Activated T-helper 17 cell treated with anti-CD3 and anti-CD28 coated beads, Interleukin-2, amount 50 U/mL, for 72 hours (primary cell): ENCODE measurements at regions not wholly inside any gene's neighbourhood (a gene's known extent, or its start where the extent isn't known, plus 50 kb on each side); places are given as distances from the start of the nearest gene placed in this dataset.

Experiments
- ATAC-seq: fragments of 150-1000 bp; cut with Tn5 transposase; replicated peaks from 2 replicates; pipeline ENCODE4 v1.10.0; 2021; ENCODE audit warnings: mild to moderate bottlenecking, moderate library complexity
- H3K27ac Mint-ChIP-seq: one replicate; pipeline ENCODE4 v1.8.0; 2022; ENCODE audit warnings: mixed read lengths
- H3K27me3 Mint-ChIP-seq: one replicate; pipeline ENCODE4 v1.8.0; 2022; ENCODE audit warnings: mixed read lengths
- H3K36me3 Mint-ChIP-seq: one replicate; pipeline ENCODE4 v1.8.0; 2022; ENCODE audit warnings: low read depth, mild to moderate bottlenecking, mixed read lengths
- H3K4me1 Mint-ChIP-seq: one replicate; pipeline ENCODE4 v1.8.0; 2022; ENCODE audit warnings: mixed read lengths
- H3K4me3 Mint-ChIP-seq: one replicate; pipeline ENCODE4 v1.8.0; 2022; ENCODE audit warnings: mild to moderate bottlenecking, mixed read lengths
- H3K9me3 Mint-ChIP-seq: one replicate; pipeline ENCODE4 v1.8.0; 2022; ENCODE audit warnings: mixed read lengths

GRCh38 chr1:221085701-221086375, 206.6 kb downstream of the HLX start:
- H3K27me3 Mint-ChIP-seq, result peaks cover 4% of the 10 kb centered on the region
- no peaks in the 10 kb centered on the region for H3K36me3 Mint-ChIP-seq
- ATAC-seq, result no peak
- H3K27ac Mint-ChIP-seq, result no peak overlapping the region
- no peak overlapping the region for H3K4me3 Mint-ChIP-seq
- H3K9me3 Mint-ChIP-seq, result no peaks in the 10 kb centered on the region
- H3K4me1 Mint-ChIP-seq, result no peaks in the 10 kb centered on the region

- no peaks in the 10 kb centered on the region for H3K36me3 Mint-ChIP-seq
- no peak overlapping the region for H3K4me3 Mint-ChIP-seq
- H3K4me1 Mint-ChIP-seq, result no peaks in the 10 kb centered on the region
- H3K27me3 Mint-ChIP-seq, result peaks cover 4% of the 10 kb centered on the region
- H3K27ac Mint-ChIP-seq, result no peak overlapping the region
- no peak for ATAC-seq
- no peaks in the 10 kb centered on the region for H3K9me3 Mint-ChIP-seq
Observed at GRCh38 chr1:221087919-221088318, 208.7 kb downstream of the HLX start.

GRCh38 chr1:221089273-221089672, 210.0 kb downstream of the HLX start:
- Mint-ChIP-seq H3K4me3 (no peak overlapping the region), H3K36me3 (no peaks in the 10 kb centered on the region), H3K27me3 (peaks cover 1% of the 10 kb centered on the region), H3K4me1 (no peaks in the 10 kb centered on the region), H3K27ac (no peak overlapping the region), H3K9me3 (no peaks in the 10 kb centered on the region)
- no peak for ATAC-seq

- H3K9me3 Mint-ChIP-seq, result no peaks in the 10 kb centered on the region
- H3K36me3 Mint-ChIP-seq, result no peaks in the 10 kb centered on the region
- H3K27ac Mint-ChIP-seq, result no peak overlapping the region
- no peak overlapping the region for H3K4me3 Mint-ChIP-seq
- H3K27me3 Mint-ChIP-seq, result peaks cover 3% of the 10 kb centered on the region
- no peaks in the 10 kb centered on the region for H3K4me1 Mint-ChIP-seq
- no peak for ATAC-seq
Observed at GRCh38 chr1:221089803-221090202, 210.6 kb downstream of the HLX start.

GRCh38 chr1:221093903-221094791, 214.9 kb downstream of the HLX start:
- Mint-ChIP-seq H3K36me3 (no peaks in the 10 kb centered on the region), H3K4me3 (no peak overlapping the region), H3K9me3 (no peaks in the 10 kb centered on the region), H3K27me3 (peaks cover 6% of the 10 kb centered on the region), H3K4me1 (no peaks in the 10 kb centered on the region), H3K27ac (no peak overlapping the region)
- ATAC-seq, result no peak

- no peak for ATAC-seq
- H3K4me3 Mint-ChIP-seq, result no peak overlapping the region
- no peaks in the 10 kb centered on the region for H3K4me1 Mint-ChIP-seq
- no peak overlapping the region for H3K27ac Mint-ChIP-seq
- H3K9me3 Mint-ChIP-seq, result peaks cover 3% of the 10 kb centered on the region
- no peaks in the 10 kb centered on the region for H3K36me3 Mint-ChIP-seq
- H3K27me3 Mint-ChIP-seq, result peaks cover 6% of the 10 kb centered on the region
Observed at GRCh38 chr1:221097479-221098281, 218.4 kb downstream of the HLX start.

GRCh38 chr1:221098471-221099405, 219.5 kb downstream of the HLX start:
- no peak overlapping the region for H3K4me3 Mint-ChIP-seq
- no peak for ATAC-seq
- H3K9me3 Mint-ChIP-seq, result peaks cover 5% of the 10 kb centered on the region
- no peaks in the 10 kb centered on the region for H3K36me3 Mint-ChIP-seq
- no peaks in the 10 kb centered on the region for H3K4me1 Mint-ChIP-seq
- no peak overlapping the region for H3K27ac Mint-ChIP-seq
- peaks cover 6% of the 10 kb centered on the region for H3K27me3 Mint-ChIP-seq

- no peak for ATAC-seq
- Mint-ChIP-seq H3K9me3 (peaks cover 7% of the 10 kb centered on the region), H3K27me3 (peaks cover 3% of the 10 kb centered on the region), H3K27ac (no peak overlapping the region), H3K4me1 (no peaks in the 10 kb centered on the region), H3K4me3 (no peak overlapping the region), H3K36me3 (no peaks in the 10 kb centered on the region)
Observed at GRCh38 chr1:221099747-221100595, 220.7 kb downstream of the HLX start.

GRCh38 chr1:221100611-221101010, 221.4 kb downstream of the HLX start:
- Mint-ChIP-seq H3K9me3 (peaks cover 7% of the 10 kb centered on the region), H3K4me3 (no peak overlapping the region), H3K27me3 (peaks cover 3% of the 10 kb centered on the region), H3K27ac (no peak overlapping the region), H3K36me3 (no peaks in the 10 kb centered on the region), H3K4me1 (no peaks in the 10 kb centered on the region)
- no peak for ATAC-seq

GRCh38 chr1:221101807-221102605, 222.8 kb downstream of the HLX start:
- peaks cover 3% of the 10 kb centered on the region for H3K27me3 Mint-ChIP-seq
- no peak for ATAC-seq
- no peak overlapping the region for H3K27ac Mint-ChIP-seq
- peaks cover 7% of the 10 kb centered on the region for H3K9me3 Mint-ChIP-seq
- H3K4me1 Mint-ChIP-seq, result no peaks in the 10 kb centered on the region
- no peak overlapping the region for H3K4me3 Mint-ChIP-seq
- no peaks in the 10 kb centered on the region for H3K36me3 Mint-ChIP-seq

- peaks cover 3% of the 10 kb centered on the region for H3K9me3 Mint-ChIP-seq
- no peaks in the 10 kb centered on the region for H3K4me1 Mint-ChIP-seq
- H3K4me3 Mint-ChIP-seq, result no peak overlapping the region
- no peak for ATAC-seq
- no peaks in the 10 kb centered on the region for H3K36me3 Mint-ChIP-seq
- no peak overlapping the region for H3K27ac Mint-ChIP-seq
- no peaks in the 10 kb centered on the region for H3K27me3 Mint-ChIP-seq
Observed at GRCh38 chr1:221104596-221104995, 225.4 kb downstream of the HLX start.

GRCh38 chr1:221105578-221105977, 226.3 kb downstream of the HLX start:
- Mint-ChIP-seq H3K9me3 (peaks cover 3% of the 10 kb centered on the region), H3K27ac (no peak overlapping the region), H3K4me3 (no peak overlapping the region), H3K4me1 (no peaks in the 10 kb centered on the region), H3K36me3 (no peaks in the 10 kb centered on the region), H3K27me3 (no peaks in the 10 kb centered on the region)
- no peak for ATAC-seq
